Bronchial epithelial cell (primary cell): ENCODE measurements at regions not wholly inside any gene's neighbourhood (a gene's known extent, or its start where the extent isn't known, plus 50 kb on each side); places are given as distances from the start of the nearest gene placed in this dataset.

Experiments
- DNase-seq: peaks from one replicate; pipeline ENCODE4 v3.0.0-alpha.2; 2010; ENCODE audit warnings: low read depth
- FAIRE-seq: peaks from 2 replicates; lab custom pipeline; 2011; peaks lifted over from hg19 to GRCh38; lab: Jason Lieb, UNC
- H3K27me3 ChIP-seq: 2 replicates; pipeline ENCODE4 v1.5.1; 2011; ENCODE audit warnings: low read length; ENCODE audit not compliant: control insufficient read depth, insufficient read depth
- H3K36me3 ChIP-seq: 2 replicates; pipeline ENCODE4 v1.5.1; 2011; ENCODE audit warnings: low read length; ENCODE audit not compliant: control insufficient read depth, insufficient read depth
- H3K4me3 ChIP-seq: 2 replicates; pipeline ENCODE4 v1.5.1; 2011; ENCODE audit warnings: mild to moderate bottlenecking, low read depth, low read length, control low read depth
- CTCF ChIP-seq: IDR thresholded peaks from 2 replicates; pipeline ENCODE4 v1.5.1; 2011; ENCODE audit warnings: mild to moderate bottlenecking, moderate library complexity, low read length, control low read depth, inconsistent platforms; ENCODE audit not compliant: insufficient read depth, severe bottlenecking

- TF ChIP-seq CTCF: no peak
- H3K4me3 ChIP-seq: no peak overlapping the region
- peak; percentile 79 for DNase-seq
- no peak for FAIRE-seq
- H3K36me3 ChIP-seq: no peaks in the 10 kb centered on the region
- H3K27me3 ChIP-seq: peaks cover 2% of the 10 kb centered on the region
Measured at GRCh38 chr9:115495052-115495635, 377.2 kb upstream of the TNC start.

- FAIRE-seq (no peak), DNase-seq (no peak)
Measured at GRCh38 chr9:115495836-115496235, 377.9 kb upstream of the TNC start.

GRCh38 chr9:115498303-115498702, 380.3 kb upstream of the TNC start:
- peak; percentile 79 for DNase-seq
- no peaks in the 10 kb centered on the region for H3K27me3 ChIP-seq
- no peak for TF ChIP-seq CTCF
- no peaks in the 10 kb centered on the region for H3K36me3 ChIP-seq
- H3K4me3 ChIP-seq: no peak overlapping the region
- no peak for FAIRE-seq

More at GRCh38 chr9:115495836-115496235, 377.9 kb upstream of the TNC start:
- TF ChIP-seq CTCF: no peak
- H3K4me3 ChIP-seq: no peak overlapping the region
- H3K27me3 ChIP-seq: peaks cover 2% of the 10 kb centered on the region
- no peaks in the 10 kb centered on the region for H3K36me3 ChIP-seq

- H3K36me3 ChIP-seq: no peaks in the 10 kb centered on the region
- no peaks in the 10 kb centered on the region for H3K27me3 ChIP-seq
- no peak overlapping the region for H3K4me3 ChIP-seq
- DNase-seq: no peak
- no peak for FAIRE-seq
- no peak for TF ChIP-seq CTCF
Measured at GRCh38 chr9:115507148-115507547, 389.2 kb upstream of the TNC start.

- no peak for DNase-seq
- FAIRE-seq: no peak
Measured at GRCh38 chr9:115513148-115513547, 395.2 kb upstream of the TNC start.

More at GRCh38 chr9:115513148-115513547, 395.2 kb upstream of the TNC start:
- no peak for TF ChIP-seq CTCF
- H3K27me3 ChIP-seq: no peaks in the 10 kb centered on the region
- no peak overlapping the region for H3K4me3 ChIP-seq
- H3K36me3 ChIP-seq: no peaks in the 10 kb centered on the region
